HUES64 (cell line): ENCODE measurements at regions not wholly inside any gene's neighbourhood (a gene's known extent, or its start where the extent isn't known, plus 50 kb on each side); places are given as distances from the start of the nearest gene placed in this dataset.
"Not testable (repeated sequence)": the region's sequence is repeated elsewhere in the genome, so short reads cannot be mapped to it uniquely, and the experiment has no call there.

Experiments used
- H3K27ac ChIP-seq: 2 replicates; pipeline ENCODE4 v1.7.0; 2013; ENCODE audit warnings: low read depth, low read length, inconsistent platforms
- H3K27me3 ChIP-seq: 2 replicates; pipeline ENCODE4 v1.6.1; 2013; ENCODE audit warnings: mild to moderate bottlenecking, low read length; ENCODE audit not compliant: insufficient read depth
- H3K36me3 ChIP-seq: 2 replicates; pipeline ENCODE4 v1.6.1; 2013; ENCODE audit warnings: mild to moderate bottlenecking, low read length; ENCODE audit not compliant: insufficient read depth
- H3K4me1 ChIP-seq: 2 replicates; pipeline ENCODE4 v1.6.1; 2013; ENCODE audit warnings: mild to moderate bottlenecking, low read length, moderate library complexity; ENCODE audit not compliant: insufficient read depth
- H3K4me3 ChIP-seq: 2 replicates; pipeline ENCODE4 v1.5.1; 2013; ENCODE audit warnings: mild to moderate bottlenecking, low read length, moderate library complexity
- H3K9ac ChIP-seq: 2 replicates; pipeline ENCODE4 v1.6.1; 2013; ENCODE audit warnings: mild to moderate bottlenecking, low read depth, low read length
- H3K9me3 ChIP-seq: 2 replicates; pipeline ENCODE4 v1.6.1; 2013; ENCODE audit warnings: low read depth, low read length; ENCODE audit not compliant: insufficient read depth
- WGBS: fragments of 150-250, 120-280 bp; methylation state at CpG from one replicate; pipeline ENCODE4 v1.1.7; 2013; ENCODE audit warnings: missing lambda C conversion rate; 5-methylcytosine and 5-hydroxymethylcytosine counted together

- Histone ChIP-seq H3K4me1 (peaks cover 4% of the 10 kb centered on the region; the same call in 1 of the 2 replicates), H3K36me3 (no peaks in the 10 kb centered on the region), H3K9me3 (peaks cover 8% of the 10 kb centered on the region; the same call in 1 of the 2 replicates), H3K27me3 (no peaks in the 10 kb centered on the region), H3K27ac (no peak overlapping the region), H3K4me3 (no peak overlapping the region), H3K9ac (no peak overlapping the region)
- WGBS: 83% methylated on average over 9 of the region's 9 CpGs
These were observed 156.4 kb upstream of the HMGA2 start for GRCh38 chr12:65667932-65668331.

GRCh38 chr12:65668981-65669695, 155.1 kb upstream of the HMGA2 start:
- H3K4me3 ChIP-seq: no peak overlapping the region
- no peaks in the 10 kb centered on the region for H3K36me3 ChIP-seq
- H3K27me3 ChIP-seq: no peaks in the 10 kb centered on the region
- WGBS: 95% methylated on average over 5 of the region's 5 CpGs
- H3K27ac ChIP-seq: no peak overlapping the region
- no peak overlapping the region for H3K9ac ChIP-seq
- H3K9me3 ChIP-seq: peaks cover 6% of the 10 kb centered on the region; the same call in 1 of the 2 replicates
- H3K4me1 ChIP-seq: peaks cover 4% of the 10 kb centered on the region; the same call in 1 of the 2 replicates

- Histone ChIP-seq H3K4me3 (no peak overlapping the region), H3K9me3 (no peaks in the 10 kb centered on the region), H3K27ac (no peak overlapping the region), H3K36me3 (no peaks in the 10 kb centered on the region), H3K4me1 (peaks cover 12% of the 10 kb centered on the region), H3K9ac (no peak overlapping the region), H3K27me3 (no peaks in the 10 kb centered on the region)
- WGBS: 82% methylated on average over 3 of the region's 3 CpGs
These were observed 153.5 kb upstream of the HMGA2 start for GRCh38 chr12:65670775-65671174.

GRCh38 chr12:65672441-65672840, 151.8 kb upstream of the HMGA2 start:
- H3K36me3 ChIP-seq: no peaks in the 10 kb centered on the region
- no peak overlapping the region for H3K9ac ChIP-seq
- WGBS: 81% methylated on average over 4 of the region's 4 CpGs
- no peaks in the 10 kb centered on the region for H3K27me3 ChIP-seq
- H3K4me1 ChIP-seq: peaks cover 12% of the 10 kb centered on the region
- no peak overlapping the region for H3K27ac ChIP-seq
- H3K9me3 ChIP-seq: no peaks in the 10 kb centered on the region
- H3K4me3 ChIP-seq: no peak overlapping the region

- Histone ChIP-seq H3K4me1 (peaks cover 8% of the 10 kb centered on the region; the same call in 1 of the 2 replicates), H3K9ac (no peak overlapping the region), H3K9me3 (no peaks in the 10 kb centered on the region), H3K4me3 (no peak overlapping the region), H3K27me3 (no peaks in the 10 kb centered on the region), H3K36me3 (no peaks in the 10 kb centered on the region), H3K27ac (no peak overlapping the region)
These were observed 151.1 kb upstream of the HMGA2 start for GRCh38 chr12:65673156-65673690.

GRCh38 chr12:65673732-65674131, 150.6 kb upstream of the HMGA2 start:
- H3K4me3 ChIP-seq: no peak overlapping the region
- H3K27me3 ChIP-seq: no peaks in the 10 kb centered on the region
- H3K36me3 ChIP-seq: no peaks in the 10 kb centered on the region
- H3K27ac ChIP-seq: no peak overlapping the region
- H3K9ac ChIP-seq: no peak overlapping the region
- peaks cover 8% of the 10 kb centered on the region; the same call in 1 of the 2 replicates for H3K4me1 ChIP-seq
- no peaks in the 10 kb centered on the region for H3K9me3 ChIP-seq

GRCh38 chr12:65675141-65675621, 149.1 kb upstream of the HMGA2 start:
- Histone ChIP-seq H3K9ac (no peak overlapping the region), H3K4me1 (peaks cover 8% of the 10 kb centered on the region; the same call in 1 of the 2 replicates), H3K27me3 (no peaks in the 10 kb centered on the region), H3K27ac (no peak overlapping the region), H3K36me3 (no peaks in the 10 kb centered on the region), H3K4me3 (no peak overlapping the region), H3K9me3 (no peaks in the 10 kb centered on the region)
- 82% methylated on average over 1 of the region's 1 CpG for WGBS

GRCh38 chr12:65678172-65678571, 146.1 kb upstream of the HMGA2 start:
- H3K27ac ChIP-seq, H3K9ac ChIP-seq, H3K36me3 ChIP-seq, H3K4me3 ChIP-seq, H3K4me1 ChIP-seq, H3K9me3 ChIP-seq, H3K27me3 ChIP-seq: not testable (repeated sequence)
- WGBS: 98% methylated on average over 3 of the region's 4 CpGs

GRCh38 chr12:65681226-65681625, 143.1 kb upstream of the HMGA2 start:
- Histone ChIP-seq H3K27me3 (no peaks in the 10 kb centered on the region), H3K4me1 (no peaks in the 10 kb centered on the region), H3K4me3 (no peak overlapping the region), H3K9ac (no peak overlapping the region), H3K9me3 (no peaks in the 10 kb centered on the region), H3K36me3 (no peaks in the 10 kb centered on the region), H3K27ac (no peak overlapping the region)
- no CpG with 5 or more reads among the region's 1 CpG for WGBS

- Histone ChIP-seq H3K27ac (no peak overlapping the region), H3K4me1 (no peaks in the 10 kb centered on the region)
These were observed 142.2 kb upstream of the HMGA2 start for GRCh38 chr12:65682112-65682511.

GRCh38 chr12:65684906-65685305, 139.4 kb upstream of the HMGA2 start:
- Histone ChIP-seq H3K4me3 (no peak overlapping the region), H3K4me1 (no peaks in the 10 kb centered on the region), H3K9ac (no peak overlapping the region), H3K9me3 (no peaks in the 10 kb centered on the region), H3K36me3 (no peaks in the 10 kb centered on the region), H3K27ac (no peak overlapping the region), H3K27me3 (no peaks in the 10 kb centered on the region)
- WGBS: 93% methylated on average over 2 of the region's 2 CpGs

More at GRCh38 chr12:65682112-65682511, 142.2 kb upstream of the HMGA2 start:
- Histone ChIP-seq H3K36me3 (no peaks in the 10 kb centered on the region), H3K27me3 (no peaks in the 10 kb centered on the region), H3K9me3 (no peaks in the 10 kb centered on the region), H3K9ac (no peak overlapping the region), H3K4me3 (no peak overlapping the region)
- 41% methylated on average over 2 of the region's 3 CpGs for WGBS
